ENCODE measurements at regions not wholly inside any gene's neighbourhood (a gene's known extent, or its start where the extent isn't known, plus 50 kb on each side); places are given as distances from the start of the nearest gene placed in this dataset.

DNA sequence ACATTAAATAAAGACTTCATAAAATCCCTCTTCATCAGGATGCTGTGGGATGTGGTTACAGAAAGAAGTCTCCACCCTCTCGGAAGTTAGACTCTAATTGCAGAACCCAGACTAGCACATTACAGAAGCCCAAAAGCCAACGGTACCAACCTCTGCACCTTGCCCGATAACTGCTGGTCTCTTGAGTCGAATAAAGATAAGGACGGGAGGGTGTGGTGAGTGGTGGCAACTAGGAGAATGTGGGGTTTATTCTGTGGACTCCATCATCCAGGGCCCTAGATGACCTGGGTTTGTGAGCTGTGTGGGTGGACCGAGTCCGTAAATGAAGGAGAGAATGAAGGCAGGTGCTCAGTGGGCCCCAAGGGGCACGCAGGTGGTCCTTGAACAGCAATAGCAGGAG lies 462.8 kb upstream of the ID2 start:
- Histone ChIP-seq H3K9me3 (no peaks in the 10 kb centered on the region), H3K36me3 (no peaks in the 10 kb centered on the region), H3K27me3 (no peaks in the 10 kb centered on the region), H3K27ac (peak overlapping the region in 1 of 12 donors; percentile 51), H3K4me3 (no peak overlapping the region), H3K4me1 (peaks cover 0 to 27% (median 9%) of the 10 kb centered on the region in 12 donors)
- no peak for TF ChIP-seq POLR2A (IDR thresholded peaks at IDR 0.05)
- TF ChIP-seq, protein P1, sequence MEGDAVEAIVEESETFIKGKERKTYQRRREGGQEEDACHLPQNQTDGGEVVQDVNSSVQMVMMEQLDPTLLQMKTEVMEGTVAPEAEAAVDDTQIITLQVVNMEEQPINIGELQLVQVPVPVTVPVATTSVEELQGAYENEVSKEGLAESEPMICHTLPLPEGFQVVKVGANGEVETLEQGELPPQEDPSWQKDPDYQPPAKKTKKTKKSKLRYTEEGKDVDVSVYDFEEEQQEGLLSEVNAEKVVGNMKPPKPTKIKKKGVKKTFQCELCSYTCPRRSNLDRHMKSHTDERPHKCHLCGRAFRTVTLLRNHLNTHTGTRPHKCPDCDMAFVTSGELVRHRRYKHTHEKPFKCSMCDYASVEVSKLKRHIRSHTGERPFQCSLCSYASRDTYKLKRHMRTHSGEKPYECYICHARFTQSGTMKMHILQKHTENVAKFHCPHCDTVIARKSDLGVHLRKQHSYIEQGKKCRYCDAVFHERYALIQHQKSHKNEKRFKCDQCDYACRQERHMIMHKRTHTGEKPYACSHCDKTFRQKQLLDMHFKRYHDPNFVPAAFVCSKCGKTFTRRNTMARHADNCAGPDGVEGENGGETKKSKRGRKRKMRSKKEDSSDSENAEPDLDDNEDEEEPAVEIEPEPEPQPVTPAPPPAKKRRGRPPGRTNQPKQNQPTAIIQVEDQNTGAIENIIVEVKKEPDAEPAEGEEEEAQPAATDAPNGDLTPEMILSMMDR (IDR thresholded peaks at IDR 0.05): no peak
- intact Hi-C loops (cut with DNase I): loop anchor here in 1 of 10 donors (10.0 kb wide), 1 partner anchor 466 kb away; the partner anchor contains the start of gene ID2
- WGBS, 4 donors: 84 to 91% (median 89%) methylated on average over 8 of the region's 8 CpGs
- ATAC-seq (no peak), DNase-seq (no peak)

DNA sequence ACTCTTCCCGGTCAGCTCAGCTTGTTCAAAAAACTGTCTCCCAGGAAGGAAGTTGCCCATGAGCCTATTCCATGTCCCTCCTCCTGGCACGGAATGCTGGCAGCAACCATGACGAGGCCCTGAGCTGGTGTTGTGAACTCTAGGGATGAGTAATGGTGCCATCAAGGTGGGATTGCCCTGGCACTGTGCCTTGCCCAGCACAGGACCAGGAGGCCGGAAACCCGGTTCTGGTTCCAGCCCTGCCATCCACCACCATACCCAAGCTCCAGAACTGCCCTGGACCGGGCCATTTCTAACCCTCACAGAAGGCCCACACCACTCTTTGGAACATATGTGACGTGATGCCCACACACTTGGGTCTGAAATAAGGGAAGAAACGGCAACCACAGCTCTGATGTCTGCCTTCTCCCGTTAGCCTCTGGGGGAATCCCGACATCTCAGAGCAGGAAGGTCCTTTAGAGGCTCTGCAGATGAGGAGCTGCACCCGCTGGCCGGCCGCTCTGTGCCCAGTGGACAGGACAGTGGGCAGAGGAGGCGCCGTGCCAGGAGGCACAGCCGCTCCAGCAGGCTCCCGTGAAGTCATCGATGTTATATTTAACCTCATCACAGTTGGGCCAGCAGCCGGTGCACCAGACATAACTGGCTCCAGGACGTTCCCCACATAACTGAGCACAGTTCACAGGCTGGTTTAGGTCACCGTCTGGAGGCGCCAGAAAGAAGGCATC lies 462.1 kb upstream of the ID2 start:
- peak overlapping the region in 8 of 12 donors; percentile 12 to 70 (median 52) for H3K27ac ChIP-seq
- H3K36me3 ChIP-seq: no peaks in the 10 kb centered on the region
- ATAC-seq: peak; percentile 96 to 99 (median 98)

DNA sequence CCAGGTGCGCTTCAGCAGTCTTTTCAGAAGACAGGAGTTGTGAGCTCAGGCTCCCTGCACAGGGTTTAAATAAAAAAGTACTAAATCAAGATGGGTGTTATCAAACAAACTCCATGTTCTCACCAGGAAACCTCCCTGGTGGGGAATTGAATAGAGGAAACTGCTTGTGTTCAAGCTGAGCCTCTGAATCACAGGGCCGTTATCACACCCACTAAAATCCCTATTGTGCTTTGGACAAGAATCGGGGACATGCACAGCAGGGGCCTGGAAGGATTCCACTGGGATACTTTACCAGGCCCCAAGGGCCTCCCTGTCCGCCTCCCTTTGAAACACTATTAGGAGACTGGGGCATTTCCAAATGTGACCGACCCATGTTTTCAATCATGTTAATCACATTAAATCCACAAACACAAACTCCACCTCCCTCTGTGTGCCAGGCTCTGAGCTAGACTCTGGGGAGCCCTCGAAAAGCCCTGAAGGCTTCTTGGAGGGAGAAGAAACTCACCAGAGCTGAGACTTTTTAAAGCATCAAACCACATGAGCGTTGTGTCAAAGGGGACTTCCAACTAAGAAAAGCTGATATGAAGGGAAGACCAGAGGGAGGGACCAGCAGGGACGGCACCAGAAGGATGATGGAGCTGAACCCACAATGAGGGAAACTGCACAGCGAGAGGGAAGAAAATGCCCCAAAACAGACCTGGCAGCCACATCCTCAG lies 458.7 kb upstream of the ID2 start:
- Histone ChIP-seq H3K4me3 (no peak overlapping the region), H3K4me1 (peaks cover 0 to 41% (median 10%) of the 10 kb centered on the region in 12 donors), H3K27ac (peak overlapping the region in 6 of 12 donors; percentile 18 to 44 (median 30)), H3K36me3 (no peaks in the 10 kb centered on the region), H3K9me3 (no peaks in the 10 kb centered on the region), H3K27me3 (no peaks in the 10 kb centered on the region)
- 75 to 80% (median 77%) methylated on average over 9 of the region's 9 CpGs for WGBS, 4 donors
- intact Hi-C loops (cut with DNase I): loop anchor here in 5 of 10 donors (5.0 to 10.0 kb wide), 4 partner anchors 71 to 459 kb away; partner anchors contain the start of gene ID2 (in 3 of the 5)
- DNase-seq (no peak), ATAC-seq (no peak)
- TF ChIP-seq, protein P1 (IDR thresholded peaks at IDR 0.05): no peak
- no peak for TF ChIP-seq POLR2A (IDR thresholded peaks at IDR 0.05)

More for the DNA sequence above, 462.1 kb upstream of the ID2 start:
- WGBS, 4 donors: 60 to 72% (median 66%) methylated on average over 21 to 22 of the region's 22 CpGs
- Histone ChIP-seq H3K9me3 (no peaks in the 10 kb centered on the region), H3K4me1 (peaks cover 0 to 33% (median 10%) of the 10 kb centered on the region in 12 donors), H3K4me3 (no peak overlapping the region), H3K27me3 (no peaks in the 10 kb centered on the region)
- intact Hi-C loops (cut with DNase I): loop anchor here in 6 of 10 donors (5.0 to 10.0 kb wide), 5 partner anchors 67 to 465 kb away; partner anchors contain the start of gene ID2 (in 4 of the 6)
- TF ChIP-seq, protein P1 (IDR thresholded peaks at IDR 0.05): peak in 2 of 12 donors; percentile 23 to 29
- no peak for TF ChIP-seq POLR2A (IDR thresholded peaks at IDR 0.05)
- DNase-seq: peak; percentile 75 to 88 (median 78)

Data from heart left ventricle (tissue), 16 donors.